HG03196 (cell line): ENCODE measurements at regions not wholly inside any gene's neighbourhood (a gene's known extent, or its start where the extent isn't known, plus 50 kb on each side); places are given as distances from the start of the nearest gene placed in this dataset.
"Not testable (repeated sequence)": the region's sequence is repeated elsewhere in the genome, so short reads cannot be mapped to it uniquely, and the experiment has no call there.

Experiments used
- ATAC-seq: cut with Tn5 transposase; IDR thresholded peaks from one replicate; pipeline ENCODE4 v1.9.1; 2021; ENCODE audit not compliant: unreplicated experiment

DNA sequence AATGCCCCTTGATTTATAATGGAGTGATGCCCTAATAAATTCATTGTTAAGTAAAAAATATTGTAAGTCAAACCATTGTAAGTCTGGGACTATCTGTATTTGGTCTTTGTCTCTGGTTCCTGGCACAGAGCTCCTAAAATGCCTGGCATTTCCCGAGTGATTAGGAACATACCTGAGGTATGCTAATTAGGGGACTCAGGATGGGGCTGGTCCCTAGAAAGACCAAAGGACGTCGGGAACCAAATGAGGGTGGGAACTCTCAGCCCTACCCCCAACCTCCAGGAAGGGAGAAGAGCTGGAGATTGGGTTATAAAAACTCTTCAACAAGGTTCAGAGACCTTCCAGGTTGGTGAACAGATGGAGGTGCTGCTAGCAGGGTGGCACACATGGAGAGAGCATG lies 82.6 kb upstream of the ARG1 start:
- no peak for ATAC-seq

GRCh38 chr6:131492932-131493573 lies 80.0 kb upstream of the ARG1 start:
- no peak for ATAC-seq

DNA sequence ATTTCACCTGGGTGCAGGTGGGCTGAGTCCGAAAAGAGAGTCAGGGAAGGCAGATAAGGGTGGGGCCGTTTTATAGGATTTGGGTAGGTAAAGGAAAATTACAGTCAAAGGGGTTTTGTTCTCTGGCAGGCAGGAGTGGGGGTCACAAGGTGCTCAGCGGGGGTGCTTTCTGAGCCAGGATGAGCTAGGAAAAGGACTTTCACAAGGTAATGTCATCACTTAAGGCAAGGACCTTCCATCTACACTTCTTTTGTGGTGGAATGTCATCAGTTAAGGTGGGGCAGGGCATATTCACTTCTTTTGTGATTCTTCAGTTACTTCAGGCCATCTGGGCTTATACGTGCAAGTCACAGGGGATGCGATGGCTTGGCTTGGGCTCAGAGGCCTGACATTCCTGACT lies 68.6 kb upstream of the ARG1 start:
- ATAC-seq: not testable (repeated sequence)

GRCh38 chr6:131510094-131510493 lies 62.9 kb upstream of the ARG1 start:
- ATAC-seq: no peak

DNA sequence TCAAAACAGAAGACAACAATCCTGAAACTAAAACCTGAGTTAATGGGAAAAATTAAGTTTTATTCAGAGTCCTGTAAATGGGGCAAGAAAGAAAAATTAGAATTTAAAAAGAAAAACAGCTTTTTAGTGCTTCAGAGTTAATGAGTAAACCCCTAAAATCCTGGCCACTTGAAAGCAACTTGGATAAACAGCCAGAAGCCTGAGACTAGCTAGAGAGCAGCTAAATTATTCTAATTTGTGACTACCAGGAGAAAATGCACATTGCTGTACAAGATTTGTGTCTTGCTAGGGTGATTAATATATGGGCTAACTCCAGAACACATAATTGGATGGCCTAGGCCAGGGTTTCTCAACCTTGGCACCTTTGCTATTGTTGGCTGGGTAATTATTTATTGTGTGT lies 62.4 kb upstream of the ARG1 start:
- no peak for ATAC-seq

DNA sequence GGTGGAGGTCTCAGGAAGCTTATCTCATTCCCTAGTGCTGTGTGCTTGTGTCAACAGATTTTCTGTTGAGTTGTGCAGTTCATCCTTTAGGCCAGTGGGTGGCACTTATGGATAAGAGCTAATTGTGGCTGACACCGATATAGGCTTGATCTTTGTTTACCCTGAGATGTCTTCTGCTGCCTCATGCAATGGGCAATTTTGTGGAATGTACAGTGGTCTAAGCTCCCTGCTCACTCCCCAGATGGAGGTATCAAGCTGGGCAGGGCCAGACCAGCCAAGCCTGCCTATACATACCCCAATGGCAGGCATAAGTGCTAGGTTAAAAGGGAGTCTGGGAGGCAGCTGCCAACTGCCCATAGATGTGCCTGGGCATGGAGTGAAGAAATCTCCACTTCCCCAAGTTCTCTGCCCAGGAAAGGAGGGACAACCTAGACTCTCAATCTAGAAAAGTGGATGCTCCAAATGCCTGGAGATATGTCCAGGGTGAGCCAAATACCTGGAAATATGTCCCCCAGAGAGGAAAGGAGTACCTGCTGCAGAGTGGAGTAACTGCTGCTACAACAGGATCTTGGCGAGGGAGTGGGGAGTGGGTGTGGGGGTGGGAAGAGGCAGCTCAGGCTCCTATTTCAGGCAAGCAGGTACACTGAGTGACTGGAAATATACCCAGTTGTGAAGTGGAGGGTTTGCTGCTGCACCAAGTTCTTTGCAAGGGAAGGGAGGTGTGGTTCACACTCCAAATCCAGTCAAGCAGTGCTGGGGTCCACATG lies 53.2 kb upstream of the ARG1 start:
- peak; percentile 89 for ATAC-seq
